ENCODE measurements at regions not wholly inside any gene's neighbourhood (a gene's known extent, or its start where the extent isn't known, plus 50 kb on each side); places are given as distances from the start of the nearest gene placed in this dataset.

DNA sequence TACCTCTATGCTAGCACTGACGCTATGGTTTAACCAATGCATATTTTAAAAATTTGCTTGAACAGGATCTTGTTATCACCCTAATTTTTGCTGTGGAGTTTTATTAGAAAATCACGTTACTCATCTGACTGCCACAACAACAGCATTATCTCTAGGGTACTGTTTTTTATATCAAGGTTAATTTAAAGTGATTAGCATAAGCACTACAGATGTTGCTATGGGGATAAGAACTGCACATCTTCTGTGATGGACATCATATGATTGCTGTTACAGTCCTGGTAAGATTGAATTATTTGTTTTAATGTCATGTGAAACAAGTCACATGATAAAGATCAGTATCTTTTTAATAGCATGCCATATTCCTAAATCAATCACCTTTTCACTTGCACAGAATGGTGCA, 492.2 kb upstream of the ROBO2 start:
- TF ChIP-seq POLR2AphosphoS5 (IDR thresholded peaks at IDR 0.05) (no peak), POLR2A (IDR thresholded peaks at IDR 0.05) (no peak)
- TF ChIP-seq, protein P1, sequence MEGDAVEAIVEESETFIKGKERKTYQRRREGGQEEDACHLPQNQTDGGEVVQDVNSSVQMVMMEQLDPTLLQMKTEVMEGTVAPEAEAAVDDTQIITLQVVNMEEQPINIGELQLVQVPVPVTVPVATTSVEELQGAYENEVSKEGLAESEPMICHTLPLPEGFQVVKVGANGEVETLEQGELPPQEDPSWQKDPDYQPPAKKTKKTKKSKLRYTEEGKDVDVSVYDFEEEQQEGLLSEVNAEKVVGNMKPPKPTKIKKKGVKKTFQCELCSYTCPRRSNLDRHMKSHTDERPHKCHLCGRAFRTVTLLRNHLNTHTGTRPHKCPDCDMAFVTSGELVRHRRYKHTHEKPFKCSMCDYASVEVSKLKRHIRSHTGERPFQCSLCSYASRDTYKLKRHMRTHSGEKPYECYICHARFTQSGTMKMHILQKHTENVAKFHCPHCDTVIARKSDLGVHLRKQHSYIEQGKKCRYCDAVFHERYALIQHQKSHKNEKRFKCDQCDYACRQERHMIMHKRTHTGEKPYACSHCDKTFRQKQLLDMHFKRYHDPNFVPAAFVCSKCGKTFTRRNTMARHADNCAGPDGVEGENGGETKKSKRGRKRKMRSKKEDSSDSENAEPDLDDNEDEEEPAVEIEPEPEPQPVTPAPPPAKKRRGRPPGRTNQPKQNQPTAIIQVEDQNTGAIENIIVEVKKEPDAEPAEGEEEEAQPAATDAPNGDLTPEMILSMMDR (IDR thresholded peaks at IDR 0.05) = no peak
- Histone ChIP-seq H3K27ac (no peak overlapping the region), H3K9me3 (no peaks in the 10 kb centered on the region), H3K4me3 (no peak overlapping the region), H3K36me3 (no peaks in the 10 kb centered on the region), H3K4me1 (no peaks in the 10 kb centered on the region), H3K27me3 (no peaks in the 10 kb centered on the region)
- DNase-seq (ENCODE audit: low spot score in 2 of 2) = no peak
- intact Hi-C loops (cut with DNase I; ENCODE audit: low total_unique reads) = no loop called here

DNA sequence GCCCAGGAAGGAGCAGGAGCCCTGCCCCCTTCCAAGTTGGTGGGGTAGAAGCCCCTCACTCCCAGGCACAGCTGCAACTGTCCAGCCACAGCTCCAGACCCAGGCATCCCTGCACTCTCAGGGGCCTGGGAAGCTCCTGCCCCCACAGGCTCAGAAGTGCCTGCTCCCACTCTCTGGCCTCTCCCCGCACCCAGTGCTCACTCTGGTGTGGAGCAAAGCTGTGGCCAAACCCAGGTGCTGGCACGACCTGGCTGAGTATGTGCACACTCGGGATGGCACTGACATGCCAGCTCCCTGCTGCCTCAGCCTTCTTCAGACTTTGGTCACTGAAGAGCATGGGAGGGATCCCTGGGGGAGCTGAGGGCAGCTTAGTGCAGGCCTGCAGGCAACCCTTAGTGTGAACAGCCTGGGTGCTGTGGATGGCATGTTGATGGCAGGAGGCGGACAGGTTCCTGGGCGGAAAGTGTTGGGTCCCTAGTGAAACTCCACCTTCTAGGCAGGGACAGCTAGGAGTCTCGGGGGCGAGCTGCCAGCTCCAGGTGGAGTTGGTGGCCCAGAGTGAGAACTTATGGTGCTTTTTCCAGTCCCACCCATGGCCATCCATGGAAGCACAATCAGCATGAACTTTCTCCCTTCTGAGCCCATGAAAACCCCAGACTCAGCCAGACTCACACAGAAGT, 489.2 kb upstream of the ROBO2 start:
- no peaks in the 10 kb centered on the region for H3K27me3 ChIP-seq
- H3K4me1 ChIP-seq = no peaks in the 10 kb centered on the region
- intact Hi-C loops (cut with DNase I; ENCODE audit: low total_unique reads) = no loop called here
- no peak for DNase-seq (ENCODE audit: low spot score in 2 of 2)
- H3K36me3 ChIP-seq = no peaks in the 10 kb centered on the region
- H3K27ac ChIP-seq = no peak overlapping the region
- no peaks in the 10 kb centered on the region for H3K9me3 ChIP-seq
- H3K4me3 ChIP-seq = no peak overlapping the region
- TF ChIP-seq POLR2AphosphoS5 (IDR thresholded peaks at IDR 0.05) (no peak), POLR2A (IDR thresholded peaks at IDR 0.05) (no peak)
- TF ChIP-seq, protein P1 (IDR thresholded peaks at IDR 0.05) = no peak

DNA sequence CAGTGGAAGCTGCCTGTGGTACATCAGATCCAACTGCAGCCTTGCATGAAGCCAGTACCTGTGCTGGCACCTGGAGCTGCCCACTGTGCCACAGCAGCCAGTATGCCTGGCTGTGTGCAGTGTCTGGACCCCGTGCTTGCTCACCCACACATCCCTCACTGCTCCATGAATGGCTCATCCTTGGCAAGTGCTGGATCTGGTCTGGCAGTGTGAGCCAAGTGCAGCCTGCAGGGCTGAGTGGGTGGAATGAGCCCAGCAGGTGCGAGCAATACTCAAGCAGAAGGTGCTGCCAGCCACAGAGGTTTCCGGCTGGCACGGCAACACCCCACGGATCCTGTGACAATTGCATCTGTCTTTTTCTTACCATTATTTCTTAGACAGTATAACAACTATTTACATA, 488.2 kb upstream of the ROBO2 start:
- TF ChIP-seq, protein P1 (IDR thresholded peaks at IDR 0.05) = no peak
- no peak for TF ChIP-seq POLR2AphosphoS5 (IDR thresholded peaks at IDR 0.05)
- TF ChIP-seq POLR2A (IDR thresholded peaks at IDR 0.05) = no peak
- no peak overlapping the region for H3K4me3 ChIP-seq
- H3K4me1 ChIP-seq = no peaks in the 10 kb centered on the region
- peak in 1 of 2 donors; percentile 21 for DNase-seq (ENCODE audit: low spot score in 2 of 2)
- H3K9me3 ChIP-seq = no peaks in the 10 kb centered on the region
- no peaks in the 10 kb centered on the region for H3K27me3 ChIP-seq
- intact Hi-C loops (cut with DNase I; ENCODE audit: low total_unique reads) = no loop called here
- no peak overlapping the region for H3K27ac ChIP-seq
- no peaks in the 10 kb centered on the region for H3K36me3 ChIP-seq

DNA sequence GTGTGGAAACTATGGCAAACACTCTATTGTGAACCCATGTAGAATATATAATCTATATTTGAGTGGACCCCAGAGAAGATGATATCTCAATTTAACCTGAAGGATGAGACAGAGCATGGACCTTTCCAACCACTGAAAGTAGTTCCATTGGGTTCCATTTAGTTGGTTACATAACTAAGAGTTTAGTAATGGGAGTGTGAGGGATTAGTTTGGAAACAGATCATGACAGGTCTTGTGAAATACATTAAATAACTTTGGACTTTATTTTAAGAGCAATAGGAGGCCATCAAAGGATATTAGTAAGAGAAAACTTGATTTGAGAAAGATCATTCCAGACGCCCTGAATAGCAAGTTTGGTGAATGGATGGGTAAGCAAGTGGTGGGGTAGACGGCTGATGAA, 487.2 kb upstream of the ROBO2 start:
- intact Hi-C loops (cut with DNase I; ENCODE audit: low total_unique reads) = no loop called here
- no peak for TF ChIP-seq POLR2A (IDR thresholded peaks at IDR 0.05)
- TF ChIP-seq, protein P1 (IDR thresholded peaks at IDR 0.05) = no peak

DNA sequence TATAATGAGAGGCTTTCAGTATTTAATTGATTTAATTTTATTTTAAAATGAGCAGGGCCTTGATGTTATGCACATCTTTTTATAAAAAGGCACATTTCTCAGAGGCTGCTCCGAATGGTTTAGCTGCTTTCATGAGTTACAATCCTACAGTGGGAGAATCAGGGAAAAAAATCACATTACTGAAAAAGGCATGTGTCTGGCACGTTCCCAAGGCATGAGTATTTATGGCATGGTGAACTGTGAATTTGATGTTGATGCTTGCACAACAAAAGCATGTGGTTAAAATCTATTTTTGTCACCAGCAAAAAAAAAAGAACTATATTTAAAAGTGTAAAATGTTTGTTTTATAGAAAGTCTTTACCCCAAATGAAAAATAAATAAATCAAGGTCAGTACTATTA, 485.2 kb upstream of the ROBO2 start:
- Histone ChIP-seq H3K36me3 (no peaks in the 10 kb centered on the region), H3K9me3 (no peaks in the 10 kb centered on the region), H3K4me3 (no peak overlapping the region), H3K27ac (no peak overlapping the region), H3K27me3 (no peaks in the 10 kb centered on the region), H3K4me1 (no peaks in the 10 kb centered on the region)
- TF ChIP-seq POLR2A (IDR thresholded peaks at IDR 0.05) (no peak), POLR2AphosphoS5 (IDR thresholded peaks at IDR 0.05) (no peak)
- TF ChIP-seq, protein P1 (IDR thresholded peaks at IDR 0.05) = no peak
- DNase-seq (ENCODE audit: low spot score in 2 of 2) = no peak
- intact Hi-C loops (cut with DNase I; ENCODE audit: low total_unique reads) = no loop called here

More for the DNA sequence above, 487.2 kb upstream of the ROBO2 start:
- Histone ChIP-seq H3K4me3 (no peak overlapping the region), H3K36me3 (no peaks in the 10 kb centered on the region), H3K9me3 (no peaks in the 10 kb centered on the region), H3K27me3 (no peaks in the 10 kb centered on the region), H3K27ac (no peak overlapping the region), H3K4me1 (no peaks in the 10 kb centered on the region)
- no peak for DNase-seq (ENCODE audit: low spot score in 2 of 2)

Measured in breast epithelium (tissue), 4 donors.